Activated naive CD8-positive, alpha-beta T cell (primary cell): ENCODE measurements at regions not wholly inside any gene's neighbourhood (a gene's known extent, or its start where the extent isn't known, plus 50 kb on each side); places are given as distances from the start of the nearest gene placed in this dataset.
"Not testable (repeated sequence)": the region's sequence is repeated elsewhere in the genome, so short reads cannot be mapped to it uniquely, and the experiment has no call there.

Source experiments
- H3K27ac Mint-ChIP-seq: one replicate; pipeline ENCODE4 v1.8.0; 2021; ENCODE audit warnings: mixed read lengths
- H3K27me3 Mint-ChIP-seq: one replicate; pipeline ENCODE4 v1.8.0; 2021; ENCODE audit warnings: mixed read lengths
- H3K36me3 Mint-ChIP-seq: one replicate; pipeline ENCODE4 v1.8.0; 2021; ENCODE audit warnings: mixed read lengths
- H3K4me1 Mint-ChIP-seq: one replicate; pipeline ENCODE4 v1.8.0; 2021; ENCODE audit warnings: low read depth, mixed read lengths
- H3K4me3 Mint-ChIP-seq: one replicate; pipeline ENCODE4 v1.8.0; 2021; ENCODE audit warnings: mild to moderate bottlenecking, mixed read lengths
- H3K9me3 Mint-ChIP-seq: one replicate; pipeline ENCODE4 v1.8.0; 2021; ENCODE audit warnings: low read depth, mixed read lengths

DNA sequence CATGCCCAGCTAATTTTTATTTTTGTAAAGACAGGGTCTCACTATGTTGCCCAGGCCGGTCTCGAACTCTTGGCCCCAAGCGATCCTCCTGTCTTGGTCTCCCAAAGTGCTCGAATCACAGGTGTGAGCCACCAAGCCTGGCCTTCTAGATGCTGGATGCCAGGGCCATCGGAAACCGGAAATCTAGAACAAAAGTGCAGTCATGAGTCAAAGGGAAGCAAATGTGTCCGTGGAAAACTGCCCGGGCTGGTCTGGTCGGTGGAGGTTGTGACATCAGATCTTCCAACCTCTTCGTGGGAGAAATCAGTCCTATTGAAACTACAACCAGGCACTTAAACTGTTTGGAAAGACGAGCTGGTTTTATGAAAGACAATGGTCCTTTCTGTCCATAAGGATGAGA, 92.3 kb upstream of the SHOX start:
- no peaks in the 10 kb centered on the region for H3K36me3 Mint-ChIP-seq
- H3K4me1 Mint-ChIP-seq = no peaks in the 10 kb centered on the region
- H3K27me3 Mint-ChIP-seq = peaks cover 4% of the 10 kb centered on the region
- no peaks in the 10 kb centered on the region for H3K9me3 Mint-ChIP-seq
- H3K4me3 Mint-ChIP-seq = no peak overlapping the region
- H3K27ac Mint-ChIP-seq = no peak overlapping the region

DNA sequence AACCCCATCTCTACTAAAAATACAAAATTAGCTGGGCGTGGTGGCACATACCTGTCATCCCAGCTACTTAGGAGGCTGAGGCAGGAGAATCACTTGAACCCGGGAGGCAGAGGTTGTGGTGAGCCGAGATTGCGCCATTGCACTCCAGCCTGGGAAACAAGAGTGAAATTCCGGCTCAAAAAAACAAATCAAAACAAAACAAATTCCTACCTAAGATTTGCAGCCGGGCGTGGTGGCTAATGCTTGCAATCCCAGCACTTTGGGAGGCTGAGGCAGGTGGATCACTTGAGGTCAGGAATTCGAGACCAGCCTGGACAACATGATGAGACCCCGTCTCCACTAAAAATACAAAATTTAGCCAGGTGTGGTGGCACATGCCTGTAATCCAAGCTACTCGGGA, 89.6 kb upstream of the SHOX start:
- not testable (repeated sequence) for H3K36me3 Mint-ChIP-seq, H3K27ac Mint-ChIP-seq, H3K4me3 Mint-ChIP-seq, H3K9me3 Mint-ChIP-seq, H3K27me3 Mint-ChIP-seq, H3K4me1 Mint-ChIP-seq

DNA sequence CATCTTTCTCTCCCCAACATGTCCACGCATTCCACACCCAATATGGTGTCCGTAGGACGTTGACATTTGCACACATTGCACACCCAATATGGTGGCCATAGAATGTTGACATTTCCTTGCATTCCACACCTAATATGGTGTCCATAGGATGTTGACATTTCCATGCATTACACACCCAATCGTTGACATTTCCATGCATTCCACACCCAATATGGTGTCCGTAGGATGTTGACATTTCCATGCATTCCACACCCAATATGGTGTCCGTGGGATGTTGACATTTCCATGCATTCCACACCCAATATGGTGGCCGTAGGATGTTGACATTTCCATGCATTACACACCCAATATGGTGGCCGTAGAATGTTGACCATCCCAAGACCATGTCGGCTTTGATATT, 88.4 kb upstream of the SHOX start:
- H3K9me3 Mint-ChIP-seq = no peaks in the 10 kb centered on the region
- no peak overlapping the region for H3K27ac Mint-ChIP-seq
- H3K27me3 Mint-ChIP-seq = no peaks in the 10 kb centered on the region
- H3K4me3 Mint-ChIP-seq = no peak overlapping the region
- H3K36me3 Mint-ChIP-seq = no peaks in the 10 kb centered on the region
- no peaks in the 10 kb centered on the region for H3K4me1 Mint-ChIP-seq

DNA sequence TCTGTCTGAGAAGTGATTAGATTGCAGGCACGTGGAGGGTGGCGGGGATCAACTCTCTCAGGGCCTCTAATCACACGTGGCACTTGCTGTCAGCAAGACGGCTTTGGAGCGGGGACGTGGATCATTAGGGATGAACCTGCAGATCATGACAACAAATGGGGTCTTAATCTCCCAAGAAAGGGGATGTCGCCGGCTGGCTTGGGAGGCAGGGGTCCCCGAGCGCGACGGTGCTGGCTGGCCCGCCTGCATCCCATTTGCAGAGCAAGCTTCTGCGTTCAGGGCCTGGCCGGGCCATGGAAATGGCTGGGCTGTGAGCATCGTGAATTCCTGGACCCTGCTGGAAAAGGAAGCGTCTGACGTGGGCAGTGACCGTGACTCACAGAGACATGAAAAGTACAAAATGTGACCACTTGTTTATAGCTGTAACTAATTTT, 85.1 kb upstream of the SHOX start:
- Mint-ChIP-seq H3K4me1 (no peaks in the 10 kb centered on the region), H3K36me3 (no peaks in the 10 kb centered on the region), H3K4me3 (no peak overlapping the region), H3K9me3 (peaks cover 2% of the 10 kb centered on the region), H3K27ac (no peak overlapping the region), H3K27me3 (no peaks in the 10 kb centered on the region)

DNA sequence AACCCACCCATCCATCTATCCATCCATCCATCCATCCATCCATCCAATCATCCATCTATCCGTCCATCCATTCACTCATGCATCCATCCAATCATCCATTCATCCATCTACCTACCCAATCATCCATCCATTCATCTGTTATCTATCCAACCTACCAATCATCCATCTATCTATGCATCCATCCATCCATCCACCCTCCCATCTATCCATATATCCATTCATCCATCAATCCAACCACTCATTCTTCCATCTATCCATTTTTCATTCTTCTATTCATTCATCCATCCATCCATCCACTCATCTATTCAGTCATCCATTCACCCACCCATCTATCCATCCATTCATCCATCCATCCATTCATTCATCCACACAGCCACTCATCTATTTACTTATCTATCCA, 80.1 kb upstream of the SHOX start:
- Mint-ChIP-seq H3K27me3 (no peaks in the 10 kb centered on the region), H3K4me3 (no peak overlapping the region), H3K27ac (no peak overlapping the region), H3K4me1 (no peaks in the 10 kb centered on the region), H3K36me3 (no peaks in the 10 kb centered on the region), H3K9me3 (peaks cover 12% of the 10 kb centered on the region)

DNA sequence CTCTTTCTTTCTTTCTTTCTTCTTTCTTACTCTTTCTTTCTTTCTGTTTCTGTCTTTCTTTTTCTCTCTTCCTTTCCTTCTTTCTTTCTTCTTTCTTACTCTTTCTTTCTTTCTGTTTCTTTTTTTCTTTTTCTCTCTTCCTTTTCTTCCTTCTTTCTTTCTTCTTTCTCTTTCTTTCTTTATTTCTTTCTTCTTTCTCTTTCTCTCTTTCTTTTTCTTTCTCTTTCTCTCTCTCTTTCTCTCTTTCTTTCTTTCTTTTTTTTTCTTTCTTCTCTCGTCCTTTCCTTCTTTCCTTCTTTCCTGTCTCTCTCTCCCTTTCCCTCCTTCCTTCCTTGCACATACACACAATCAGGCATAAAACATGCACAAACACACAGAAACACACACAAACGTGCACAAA, 79.3 kb upstream of the SHOX start:
- Mint-ChIP-seq H3K9me3 (peaks cover 12% of the 10 kb centered on the region), H3K4me3 (no peak overlapping the region), H3K27me3 (no peaks in the 10 kb centered on the region), H3K4me1 (no peaks in the 10 kb centered on the region), H3K27ac (no peak overlapping the region), H3K36me3 (no peaks in the 10 kb centered on the region)

DNA sequence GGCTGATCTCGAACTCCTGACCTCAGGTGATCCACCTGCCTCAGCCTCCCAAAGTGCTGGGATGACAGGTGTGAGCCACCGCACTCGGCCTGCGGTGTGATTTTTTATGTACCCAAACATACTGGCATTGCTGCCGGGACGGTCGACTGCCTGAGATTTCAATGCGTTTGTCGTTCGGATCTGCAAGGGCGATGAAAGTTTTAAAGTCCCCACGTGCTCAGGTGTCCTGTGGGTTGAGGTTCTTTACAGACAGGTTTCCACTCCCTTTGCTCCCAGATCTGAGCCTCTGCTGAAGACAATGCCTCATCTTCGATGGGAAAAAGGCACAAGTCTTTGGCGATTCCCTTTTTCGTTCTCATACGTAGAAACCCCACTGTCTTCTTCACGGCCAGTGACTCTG, 78.1 kb upstream of the SHOX start:
- Mint-ChIP-seq H3K27ac (no peak overlapping the region), H3K9me3 (peaks cover 12% of the 10 kb centered on the region), H3K36me3 (no peaks in the 10 kb centered on the region), H3K4me1 (no peaks in the 10 kb centered on the region), H3K4me3 (no peak overlapping the region), H3K27me3 (no peaks in the 10 kb centered on the region)

DNA sequence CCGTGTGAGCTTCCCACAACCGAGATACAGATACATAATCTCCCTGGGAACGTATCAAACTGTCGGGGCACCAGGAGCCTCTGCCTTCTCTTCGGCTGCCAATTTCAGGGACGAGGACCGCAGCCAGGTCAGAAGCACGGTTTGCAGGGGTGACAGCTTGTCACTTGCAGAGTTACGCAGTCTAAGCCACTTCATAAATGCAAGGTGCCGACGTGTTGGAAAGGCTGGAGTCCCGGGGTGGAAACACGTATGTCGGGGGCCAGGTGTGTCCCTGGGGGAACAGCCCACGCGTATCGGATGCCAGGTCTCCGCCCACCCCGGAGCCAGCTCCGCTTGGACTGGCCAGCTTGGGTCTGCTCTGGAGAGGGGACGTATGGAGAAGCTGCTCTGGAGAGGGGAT, 76.3 kb upstream of the SHOX start:
- no peaks in the 10 kb centered on the region for H3K27me3 Mint-ChIP-seq
- no peak overlapping the region for H3K4me3 Mint-ChIP-seq
- no peaks in the 10 kb centered on the region for H3K4me1 Mint-ChIP-seq
- peaks cover 12% of the 10 kb centered on the region for H3K9me3 Mint-ChIP-seq
- no peaks in the 10 kb centered on the region for H3K36me3 Mint-ChIP-seq
- no peak overlapping the region for H3K27ac Mint-ChIP-seq

DNA sequence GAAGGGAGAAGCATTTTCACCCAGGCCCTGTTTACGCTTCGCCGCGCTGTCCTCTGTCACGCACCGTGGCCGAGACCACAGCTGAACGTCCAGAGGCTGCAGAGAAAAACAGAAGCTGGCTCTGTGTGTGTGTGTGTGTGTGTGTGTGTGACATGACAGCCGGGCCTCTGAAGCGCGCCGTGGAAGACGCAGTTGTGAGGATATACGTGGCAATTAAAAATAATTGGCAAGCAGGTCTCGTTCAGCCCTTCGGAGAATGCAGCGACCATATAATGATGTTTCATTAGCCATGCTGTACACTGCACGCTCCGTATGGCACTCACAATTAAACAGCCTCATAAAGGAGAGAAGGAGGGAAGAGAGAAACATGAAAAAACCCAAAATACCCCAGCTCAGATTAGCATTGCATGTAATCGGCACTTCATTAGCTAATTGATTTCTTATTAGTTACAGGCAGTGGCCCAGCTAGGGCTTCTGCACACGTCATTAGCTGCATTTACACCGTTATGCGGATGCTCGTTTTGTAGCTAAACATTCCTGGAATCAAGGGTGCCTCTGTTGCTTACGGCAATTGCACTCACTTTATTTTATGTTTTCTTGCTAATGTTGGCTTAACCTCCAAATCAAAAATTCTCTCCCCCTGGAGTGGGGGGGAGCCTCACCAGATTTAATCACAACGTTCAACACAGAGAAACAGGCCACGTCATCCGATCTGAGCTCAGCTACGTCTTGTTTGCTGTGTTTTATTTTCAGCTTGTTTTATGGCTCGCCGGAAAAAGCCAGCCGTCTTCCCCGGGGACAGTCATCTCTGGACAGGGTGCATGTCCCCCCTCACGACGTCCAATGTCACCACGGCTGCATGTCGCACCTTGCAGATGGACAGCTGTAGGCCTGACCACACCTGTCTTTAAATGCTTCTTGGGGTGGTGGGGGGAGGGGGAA, 74.6 kb upstream of the SHOX start:
- Mint-ChIP-seq H3K4me3 (no peak overlapping the region), H3K4me1 (no peaks in the 10 kb centered on the region), H3K27ac (no peak overlapping the region), H3K9me3 (peaks cover 5% of the 10 kb centered on the region), H3K27me3 (no peaks in the 10 kb centered on the region), H3K36me3 (no peaks in the 10 kb centered on the region)

DNA sequence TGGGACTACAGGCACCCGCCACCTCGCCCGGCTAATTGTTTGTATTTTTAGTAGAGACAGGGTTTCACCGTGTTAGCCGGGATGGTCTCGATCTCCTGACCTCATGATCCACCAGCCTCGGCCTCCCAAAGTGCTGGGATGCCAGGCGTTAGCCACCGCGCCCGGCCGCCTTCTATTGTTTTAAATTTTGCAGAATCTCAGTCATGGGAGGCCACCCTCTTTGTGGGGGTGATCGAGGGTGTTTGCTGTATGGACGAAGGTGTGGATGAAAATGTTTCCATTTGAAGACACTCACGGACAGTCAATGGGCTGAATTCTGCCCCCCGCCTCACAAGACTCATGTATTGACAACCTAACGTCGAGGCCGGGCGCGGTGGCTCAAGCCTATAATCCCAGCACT, 73.0 kb upstream of the SHOX start:
- not testable (repeated sequence) for H3K27me3 Mint-ChIP-seq, H3K9me3 Mint-ChIP-seq, H3K36me3 Mint-ChIP-seq, H3K4me1 Mint-ChIP-seq, H3K27ac Mint-ChIP-seq, H3K4me3 Mint-ChIP-seq

DNA sequence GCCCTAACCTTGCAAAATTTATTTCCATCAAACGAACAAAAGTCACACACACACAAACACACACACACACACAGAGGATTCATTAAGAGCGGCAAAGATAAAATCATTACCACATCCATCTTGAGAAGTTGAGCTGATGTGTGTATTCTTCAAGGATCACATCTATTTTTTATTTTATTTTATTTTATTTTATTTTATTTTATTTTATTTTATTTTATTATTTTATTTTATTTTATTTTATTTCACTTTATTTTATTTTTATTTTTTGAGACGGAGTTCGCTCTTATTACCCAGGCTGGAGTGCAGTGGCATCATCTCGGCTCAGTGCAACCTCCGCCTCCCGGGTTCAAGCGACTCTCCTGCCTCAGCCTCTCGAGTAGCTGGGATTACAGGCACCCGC, 71.3 kb upstream of the SHOX start:
- not testable (repeated sequence) for H3K36me3 Mint-ChIP-seq, H3K27ac Mint-ChIP-seq, H3K27me3 Mint-ChIP-seq, H3K4me3 Mint-ChIP-seq, H3K4me1 Mint-ChIP-seq, H3K9me3 Mint-ChIP-seq

DNA sequence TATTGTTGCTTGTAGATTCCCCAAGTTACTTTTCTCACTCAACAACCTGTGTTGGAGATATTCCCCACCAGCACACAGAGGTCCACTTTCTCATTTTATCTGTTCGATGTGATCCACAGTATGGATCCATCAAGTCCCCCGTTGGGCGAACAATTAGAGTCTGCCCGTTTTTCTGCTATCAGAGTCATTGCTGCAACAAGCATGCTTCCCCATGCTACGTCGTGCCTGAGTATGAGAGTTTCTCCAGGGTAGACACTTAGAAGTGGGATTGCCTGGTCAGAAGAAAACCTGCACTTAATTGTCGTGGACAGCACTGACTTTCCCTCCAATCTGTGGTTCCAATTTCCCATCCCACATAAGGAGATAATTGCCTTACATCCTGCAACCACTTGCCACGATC, 62.7 kb upstream of the SHOX start:
- Mint-ChIP-seq H3K9me3 (peaks cover 6% of the 10 kb centered on the region), H3K4me3 (no peak overlapping the region), H3K36me3 (no peaks in the 10 kb centered on the region), H3K27ac (no peak overlapping the region), H3K4me1 (no peaks in the 10 kb centered on the region), H3K27me3 (peaks cover 5% of the 10 kb centered on the region)

DNA sequence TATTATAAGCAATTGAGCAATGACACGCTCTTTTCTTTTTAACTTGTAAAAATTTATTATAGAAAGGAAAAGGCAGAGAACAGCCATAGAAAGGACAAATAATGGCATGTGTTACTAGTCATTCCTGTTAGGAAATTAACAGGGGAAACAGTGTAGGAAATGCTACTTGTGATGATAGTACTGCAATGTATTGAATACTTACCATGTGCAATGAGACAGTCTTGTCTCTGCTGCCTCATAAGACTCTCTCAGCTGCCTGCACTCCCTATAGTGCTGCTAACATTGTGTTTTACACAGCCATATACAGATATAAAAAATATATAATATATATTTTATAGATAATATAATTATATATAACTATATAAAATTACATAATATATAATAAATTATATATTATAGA, 62.3 kb upstream of the SHOX start:
- Mint-ChIP-seq H3K27ac (no peak overlapping the region), H3K27me3 (peaks cover 5% of the 10 kb centered on the region), H3K4me1 (no peaks in the 10 kb centered on the region), H3K36me3 (no peaks in the 10 kb centered on the region), H3K4me3 (no peak overlapping the region), H3K9me3 (peaks cover 6% of the 10 kb centered on the region)

DNA sequence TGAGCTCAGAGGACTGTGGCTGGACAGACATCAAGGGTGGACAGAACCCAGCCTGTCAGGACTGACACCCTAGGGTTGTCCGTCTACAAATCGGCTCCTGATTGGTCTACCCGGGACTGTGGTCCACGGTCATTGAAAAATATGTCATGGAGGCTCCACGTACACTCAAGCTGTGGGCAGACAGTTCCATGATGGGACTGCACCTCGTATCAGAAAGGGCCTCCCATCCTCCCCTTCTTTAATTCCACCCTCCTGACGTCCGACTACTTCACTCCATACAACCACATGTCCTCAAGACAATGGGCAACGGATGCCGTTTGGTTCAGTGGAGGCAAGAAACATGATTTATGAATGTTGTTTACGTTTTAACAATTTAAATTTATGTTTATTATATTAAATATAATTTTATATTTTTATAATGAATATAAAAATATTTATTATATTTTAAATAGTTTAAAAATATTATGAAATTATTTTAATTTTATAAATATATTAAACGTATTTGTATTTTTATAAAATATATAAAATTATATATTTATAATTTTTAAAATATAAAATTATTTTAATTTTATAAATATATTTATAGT, 58.0 kb upstream of the SHOX start:
- Mint-ChIP-seq H3K4me3 (no peak overlapping the region), H3K4me1 (no peaks in the 10 kb centered on the region), H3K27me3 (peaks cover 8% of the 10 kb centered on the region), H3K9me3 (peaks cover 7% of the 10 kb centered on the region), H3K36me3 (no peaks in the 10 kb centered on the region), H3K27ac (no peak overlapping the region)

DNA sequence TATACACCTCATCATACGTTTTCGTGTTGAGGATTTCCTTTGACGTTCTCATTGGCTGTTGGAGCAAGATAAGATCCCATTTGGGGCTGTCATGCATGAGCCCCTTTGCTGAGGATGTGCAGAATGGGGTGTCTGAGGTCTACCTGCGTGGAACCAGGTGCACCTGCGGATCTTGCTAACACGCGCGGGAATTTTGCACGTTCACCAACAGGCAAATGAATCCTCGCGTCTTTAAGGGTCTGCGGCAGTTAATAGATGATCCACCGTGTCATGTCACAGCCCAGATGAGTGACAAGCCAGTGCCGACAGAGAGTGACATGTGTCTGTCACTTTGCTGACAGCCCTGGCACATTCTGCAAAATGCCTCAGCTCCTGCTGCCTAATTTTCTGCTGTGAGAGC, 56.3 kb upstream of the SHOX start:
- peaks cover 19% of the 10 kb centered on the region for H3K27me3 Mint-ChIP-seq
- H3K36me3 Mint-ChIP-seq = no peaks in the 10 kb centered on the region
- H3K9me3 Mint-ChIP-seq = peaks cover 17% of the 10 kb centered on the region
- H3K4me1 Mint-ChIP-seq = no peaks in the 10 kb centered on the region
- H3K4me3 Mint-ChIP-seq = no peak overlapping the region
- H3K27ac Mint-ChIP-seq = no peak overlapping the region

DNA sequence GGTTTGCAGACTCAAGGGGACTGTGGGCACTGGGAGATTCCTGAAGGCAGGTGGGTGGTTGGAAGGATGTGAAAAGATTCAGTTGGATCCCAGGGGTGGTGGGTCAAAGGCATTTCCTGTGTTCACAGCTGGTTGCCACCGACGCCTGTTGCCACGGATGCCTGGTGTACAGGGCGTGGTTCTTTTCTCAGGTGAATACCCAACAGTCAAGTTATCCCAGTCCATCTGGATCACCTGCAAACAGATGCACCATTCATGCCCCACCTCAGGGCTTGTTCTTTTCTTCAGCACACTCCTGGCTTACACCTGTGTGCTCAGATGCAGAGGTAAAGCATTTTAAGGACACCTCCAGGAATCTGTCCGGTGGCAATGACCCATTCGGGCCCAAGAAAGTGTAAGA, 55.8 kb upstream of the SHOX start:
- Mint-ChIP-seq H3K9me3 (peaks cover 18% of the 10 kb centered on the region), H3K36me3 (no peaks in the 10 kb centered on the region), H3K4me3 (no peak overlapping the region), H3K27ac (no peak overlapping the region), H3K27me3 (peaks cover 20% of the 10 kb centered on the region), H3K4me1 (no peaks in the 10 kb centered on the region)
